OCI-LY7 (cell line): ENCODE measurements at regions not wholly inside any gene's neighbourhood (a gene's known extent, or its start where the extent isn't known, plus 50 kb on each side); places are given as distances from the start of the nearest gene placed in this dataset.

ENCODE experiments used
- BruUV-seq: library from RNA; stranded (reverse); fragments of 400-500 nt; replicated peaks from 2 replicates; lab custom pipeline; 2021; lab: Mats Ljungman, UMichigan
- CTCF ChIA-PET: fragments of 300-600 bp; sonication (Branson Sonifier 250); formaldehyde crosslinking; loops from one replicate; lab custom pipeline; 2022; ENCODE audit warnings: antibody characterized with exemption; ENCODE audit not compliant: unreplicated experiment; lab: Charles Lee
- POLR2A ChIA-PET: fragments of 300-600 bp; sonication (Branson Sonifier 250); formaldehyde crosslinking; loops from one replicate; lab custom pipeline; 2022; ENCODE audit warnings: antibody characterized with exemption; lab: Charles Lee
- DNase-seq: peaks from one replicate; pipeline ENCODE4 v3.0.0-alpha.2; 2015; ENCODE audit warnings: low spot score
- H2AFZ ChIP-seq: fragments of 200-600 bp; sonication (generic), shearing (Covaris generic); 2 replicates; pipeline ENCODE4 v1.6.1; 2014; ENCODE audit warnings: mild to moderate bottlenecking, antibody characterized with exemption, low read length, moderate library complexity
- H3K27ac ChIP-seq: fragments of 200-600 bp; sonication (generic); 2 replicates; pipeline ENCODE4 v1.5.1; 2014; ENCODE audit warnings: mixed run types, low read depth, mild to moderate bottlenecking, moderate library complexity, low read length, inconsistent platforms; ENCODE audit not compliant: poor library complexity, severe bottlenecking
- H3K36me3 ChIP-seq: fragments of 200-600 bp; sonication (generic); 2 replicates; pipeline ENCODE4 v1.6.1; 2014; ENCODE audit warnings: mild to moderate bottlenecking, antibody characterized with exemption, low read length, moderate library complexity, mixed read lengths; ENCODE audit not compliant: insufficient read depth
- H3K4me1 ChIP-seq: fragments of 200-600 bp; sonication (generic); 2 replicates; pipeline ENCODE4 v1.5.1; 2014; ENCODE audit warnings: mild to moderate bottlenecking, low read length; ENCODE audit not compliant: insufficient read depth, poor library complexity, severe bottlenecking
- H3K4me2 ChIP-seq: fragments of 200-600 bp; sonication (generic); 2 replicates; pipeline ENCODE4 v1.6.1; 2014; ENCODE audit warnings: mild to moderate bottlenecking, low read length
- H3K4me3 ChIP-seq: fragments of 200-600 bp; sonication (generic); 2 replicates; pipeline ENCODE4 v1.5.1; 2014; ENCODE audit warnings: mild to moderate bottlenecking, low read depth, low read length; ENCODE audit not compliant: poor library complexity, severe bottlenecking
- H3K79me2 ChIP-seq: fragments of 200-600 bp; sonication (generic); 2 replicates; pipeline ENCODE4 v1.6.1; 2016; ENCODE audit warnings: low read depth, mild to moderate bottlenecking, low read length, moderate library complexity, mixed read lengths; ENCODE audit not compliant: insufficient read depth
- H3K9me2 ChIP-seq: fragments of 200-600 bp; sonication (generic); 2 replicates; pipeline ENCODE4 v1.6.1; 2016; ENCODE audit warnings: mild to moderate bottlenecking, low read length, mixed read lengths; ENCODE audit not compliant: insufficient read depth
- H3K9me3 ChIP-seq: fragments of 200-600 bp; sonication (generic); 2 replicates; pipeline ENCODE4 v1.6.1; 2014; ENCODE audit warnings: mild to moderate bottlenecking, mixed run types, low read length, mixed read lengths
- H4K20me1 ChIP-seq: fragments of 200-600 bp; sonication (generic); 2 replicates; pipeline ENCODE4 v1.6.1; 2014; ENCODE audit warnings: mild to moderate bottlenecking, antibody characterized with exemption, low read length, moderate library complexity, mixed read lengths; ENCODE audit not compliant: insufficient read depth
- CTCF ChIP-seq: fragments of 200-600 bp; sonication (generic); conservative IDR thresholded peaks from 2 replicates; pipeline ENCODE4 v1.5.1; 2014; ENCODE audit warnings: mild to moderate bottlenecking, antibody characterized with exemption, low read length, moderate library complexity, mixed read lengths
- EZH2phosphoT487 ChIP-seq: fragments of 200-600 bp; sonication (generic); IDR thresholded peaks from 2 replicates; pipeline ENCODE4 v1.6.1; 2018; ENCODE audit warnings: low read depth, borderline replicate concordance, mild to moderate bottlenecking, mixed run types, antibody characterized with exemption, low read length, moderate library complexity, mixed read lengths
- intact Hi-C: fragments of 100-400 bp; cut with micrococcal nuclease; formaldehyde crosslinking; loops from one replicate; pipeline ENCODE4 v1.10.0; 2022; ENCODE audit not compliant: unreplicated experiment

DNA sequence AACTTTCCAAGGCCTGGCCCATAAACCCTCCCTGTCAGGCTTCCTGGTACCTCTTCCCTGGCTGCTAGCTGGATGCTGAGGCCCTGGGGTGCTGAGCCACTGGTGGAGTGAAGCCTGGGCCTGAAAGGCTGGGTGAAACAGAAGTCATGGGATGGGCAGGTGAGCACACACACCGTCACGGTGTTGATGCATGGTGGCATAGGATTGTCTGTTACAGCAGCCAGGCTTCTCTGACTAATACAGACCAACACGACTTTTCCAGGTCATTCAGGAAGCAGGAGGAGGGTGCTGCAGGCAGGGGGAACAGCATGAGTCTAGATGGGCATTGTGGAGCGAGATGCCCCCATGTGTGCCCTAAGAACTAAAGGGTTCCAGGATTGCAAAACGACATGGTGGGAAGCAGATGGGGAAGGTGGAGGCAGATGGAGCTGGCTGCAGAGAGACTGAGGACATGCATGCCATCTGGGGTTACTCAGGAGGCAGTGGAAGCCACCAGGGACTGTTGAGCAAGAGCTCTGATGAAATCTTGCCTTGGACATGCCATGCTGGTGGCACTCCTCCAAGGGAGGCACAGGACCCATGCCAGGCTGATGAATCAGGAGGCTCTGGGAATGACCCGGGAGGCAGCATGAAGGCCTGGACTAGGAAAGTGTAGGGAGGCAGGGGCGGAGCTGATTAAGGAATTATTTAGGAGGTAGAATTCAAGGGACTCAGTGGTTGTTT, 480.9 kb downstream of the TSN start:
- ChIA-PET CTCF (no interaction called here), POLR2A (no interaction called here)
- no peaks in the 10 kb centered on the region for H3K9me2 ChIP-seq
- no peaks in the 10 kb centered on the region for H3K79me2 ChIP-seq
- no peaks in the 10 kb centered on the region for H3K9me3 ChIP-seq
- TF ChIP-seq CTCF, result no peak
- TF ChIP-seq EZH2phosphoT487, result no peak
- no TSS peak for BruUV-seq
- H3K4me3 ChIP-seq, result no peak overlapping the region
- no peak overlapping the region for H2AFZ ChIP-seq
- no peak for DNase-seq
- no peaks in the 10 kb centered on the region for H3K4me1 ChIP-seq
- H4K20me1 ChIP-seq, result no peaks in the 10 kb centered on the region
- no peak overlapping the region for H3K4me2 ChIP-seq
- no peaks in the 10 kb centered on the region for H3K36me3 ChIP-seq
- H3K27ac ChIP-seq, result no peak overlapping the region
- intact Hi-C loops, result no loop called here

- Histone ChIP-seq H3K4me3 (no peak overlapping the region), H3K36me3 (no peaks in the 10 kb centered on the region), H4K20me1 (no peaks in the 10 kb centered on the region), H3K27ac (no peak overlapping the region), H3K9me2 (no peaks in the 10 kb centered on the region), H2AFZ (no peak overlapping the region), H3K4me1 (no peaks in the 10 kb centered on the region), H3K4me2 (no peak overlapping the region), H3K79me2 (no peaks in the 10 kb centered on the region), H3K9me3 (no peaks in the 10 kb centered on the region)
- ChIA-PET POLR2A (no interaction called here), CTCF (no interaction called here)
- intact Hi-C loops, result no loop called here
- no TSS peak for BruUV-seq
- TF ChIP-seq CTCF, result no peak
- TF ChIP-seq EZH2phosphoT487, result no peak
- DNase-seq, result no peak
Measured at GRCh38 chr2:122236925-122237324, 481.5 kb downstream of the TSN start.

DNA sequence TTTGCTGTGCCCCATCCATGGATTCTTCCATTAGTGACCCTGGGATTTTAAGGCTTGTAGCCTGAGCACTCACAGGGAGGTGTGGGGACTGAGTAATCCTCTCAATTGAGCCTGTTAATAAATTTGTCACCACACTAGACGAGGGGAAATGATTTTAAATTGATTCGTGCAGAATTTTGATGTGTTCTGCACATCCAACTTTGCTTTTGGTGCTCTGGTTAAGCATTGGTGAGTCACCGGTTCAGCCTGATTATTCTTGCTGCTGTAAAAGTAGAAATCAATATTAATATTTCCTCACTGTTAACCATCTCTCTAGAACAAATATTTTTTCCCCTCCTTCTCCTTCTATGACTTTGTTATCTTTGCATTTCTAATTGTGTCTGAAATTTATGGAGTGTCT, 482.0 kb downstream of the TSN start:
- no TSS peak for BruUV-seq
- Histone ChIP-seq H3K9me3 (no peaks in the 10 kb centered on the region), H2AFZ (no peak overlapping the region), H4K20me1 (no peaks in the 10 kb centered on the region), H3K4me1 (no peaks in the 10 kb centered on the region), H3K4me3 (no peak overlapping the region), H3K4me2 (no peak overlapping the region), H3K79me2 (no peaks in the 10 kb centered on the region), H3K36me3 (no peaks in the 10 kb centered on the region), H3K9me2 (no peaks in the 10 kb centered on the region), H3K27ac (no peak overlapping the region)
- intact Hi-C loops, result no loop called here
- DNase-seq, result no peak
- TF ChIP-seq EZH2phosphoT487 (no peak), CTCF (no peak)
- ChIA-PET CTCF (no interaction called here), POLR2A (no interaction called here)
